ENCODE measurements at regions not wholly inside any gene's neighbourhood (a gene's known extent, or its start where the extent isn't known, plus 50 kb on each side); places are given as distances from the start of the nearest gene placed in this dataset.

- Histone ChIP-seq H3K4me3 (no peak overlapping the region), H3K4me1 (replicated peaks in 1 of 2) (no peaks in the 10 kb centered on the region), H3K27ac (no peak overlapping the region)
- no peak for ATAC-seq (replicated peaks in 6 of 8)
- in situ Hi-C loops (cut with MboI; ENCODE audit: low pct_unique_long_range_greater_than_20kb in 2 of 9, low sequenced_read_pairs in 9 of 9, unreplicated experiment in 9 of 9) = no loop called here
- 17 to 90% (median 44%) methylated on average over 1 to 5 of the region's 5 CpGs; no CpG with 5 or more reads in 1 of the 10 experiments for WGBS, 10 experiments
Observed at GRCh38 chr10:33459602-33460001, 125.1 kb upstream of the NRP1 start.

GRCh38 chr10:33455029-33455428 is 120.6 kb upstream of the NRP1 start:
- ATAC-seq (replicated peaks in 6 of 8) = no peak
- in situ Hi-C loops (cut with MboI; ENCODE audit: low pct_unique_long_range_greater_than_20kb in 2 of 9, low sequenced_read_pairs in 9 of 9, unreplicated experiment in 9 of 9) = no loop called here
- peaks cover 2 to 17% of the 10 kb centered on the region in 2 donors for H3K4me1 ChIP-seq (replicated peaks in 1 of 2)
- H3K4me3 ChIP-seq = no peak overlapping the region
- 17 to 100% (median 90%) methylated on average over 1 of the region's 2 CpGs; no CpG with 5 or more reads in 3 of the 10 experiments for WGBS, 10 experiments
- no peak overlapping the region for H3K27ac ChIP-seq

GRCh38 chr10:33454554-33454953 is 120.1 kb upstream of the NRP1 start:
- Histone ChIP-seq H3K4me3 (no peak overlapping the region), H3K27ac (no peak overlapping the region), H3K4me1 (replicated peaks in 1 of 2) (peaks cover 2 to 17% of the 10 kb centered on the region in 2 donors)
- WGBS, 10 experiments = 86 to 100% (median 100%) methylated on average over 1 to 2 of the region's 2 CpGs; no CpG with 5 or more reads in 4 of the 10 experiments
- in situ Hi-C loops (cut with MboI; ENCODE audit: low pct_unique_long_range_greater_than_20kb in 2 of 9, low sequenced_read_pairs in 9 of 9, unreplicated experiment in 9 of 9) = no loop called here
- ATAC-seq (replicated peaks in 6 of 8) = peak in 3 of 8 experiments; percentile 41 to 82 (median 61)

- peak in 5 of 8 experiments; percentile 24 to 90 (median 60) for ATAC-seq (replicated peaks in 6 of 8)
- H3K4me1 ChIP-seq (replicated peaks in 1 of 2) = peaks cover 2 to 17% of the 10 kb centered on the region in 2 donors
- in situ Hi-C loops (cut with MboI; ENCODE audit: low pct_unique_long_range_greater_than_20kb in 2 of 9, low sequenced_read_pairs in 9 of 9, unreplicated experiment in 9 of 9) = no loop called here
- WGBS, 10 experiments = 20 to 90% (median 68%) methylated on average over 2 to 9 of the region's 9 CpGs; no CpG with 5 or more reads in 1 of the 10 experiments
- H3K27ac ChIP-seq = no peak overlapping the region
- H3K4me3 ChIP-seq = no peak overlapping the region
Observed at GRCh38 chr10:33453081-33454025, 118.9 kb upstream of the NRP1 start.

GRCh38 chr10:33448421-33449140 is 114.1 kb upstream of the NRP1 start:
- no peak for ATAC-seq (replicated peaks in 6 of 8)
- Histone ChIP-seq H3K4me3 (no peak overlapping the region), H3K4me1 (replicated peaks in 1 of 2) (peaks cover 18 to 22% of the 10 kb centered on the region in 2 donors), H3K27ac (no peak overlapping the region)
- in situ Hi-C loops (cut with MboI; ENCODE audit: low pct_unique_long_range_greater_than_20kb in 2 of 9, low sequenced_read_pairs in 9 of 9, unreplicated experiment in 9 of 9) = no loop called here
- 83 to 97% (median 93%) methylated on average over 2 to 7 of the region's 7 CpGs for whole genome bisulfite sequencing, 10 experiments

DNA sequence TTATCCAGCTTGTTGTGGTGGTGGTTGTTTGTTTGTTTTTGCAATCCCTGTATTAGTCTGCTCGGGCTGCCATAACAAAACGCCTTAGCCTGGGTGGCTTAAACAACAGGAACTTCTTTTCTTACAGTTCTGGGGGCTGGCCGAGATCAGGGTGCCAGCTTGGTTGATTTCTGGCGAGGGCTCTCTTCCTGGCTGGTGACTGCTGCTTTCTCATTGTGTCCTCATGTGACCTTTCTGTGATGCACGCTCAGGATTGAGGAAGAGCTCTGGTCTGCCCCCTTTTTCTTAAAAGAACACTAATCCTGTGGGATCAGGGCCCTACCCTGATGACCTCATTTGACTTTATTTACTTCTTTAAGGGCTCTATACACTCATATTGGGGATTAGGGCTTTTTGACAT is 107.1 kb upstream of the NRP1 start:
- peaks cover 14% of the 10 kb centered on the region in 2 donors for H3K4me1 ChIP-seq (replicated peaks in 1 of 2)
- 63 to 100% (median 84%) methylated on average over 1 to 5 of the region's 5 CpGs; no CpG with 5 or more reads in 2 of the 10 experiments for WGBS, 10 experiments
- ATAC-seq (replicated peaks in 6 of 8) = no peak

GRCh38 chr10:33434933-33435332 is 100.5 kb upstream of the NRP1 start:
- WGBS, 10 experiments = 26 to 97% (median 91%) methylated on average over 3 to 4 of the region's 4 CpGs
- in situ Hi-C loops (cut with MboI; ENCODE audit: low pct_unique_long_range_greater_than_20kb in 2 of 9, low sequenced_read_pairs in 9 of 9, unreplicated experiment in 9 of 9) = no loop called here
- Histone ChIP-seq H3K27ac (no peak overlapping the region), H3K4me3 (no peak overlapping the region), H3K4me1 (replicated peaks in 1 of 2) (peaks cover 0 to 2% of the 10 kb centered on the region in 2 donors)
- ATAC-seq (replicated peaks in 6 of 8) = peak in 1 of 8 experiments; percentile 15

More for the DNA sequence above, 107.1 kb upstream of the NRP1 start:
- in situ Hi-C loops (cut with MboI; ENCODE audit: low pct_unique_long_range_greater_than_20kb in 2 of 9, low sequenced_read_pairs in 9 of 9, unreplicated experiment in 9 of 9) = no loop called here
- Histone ChIP-seq H3K27ac (no peak overlapping the region), H3K4me3 (no peak overlapping the region)

DNA sequence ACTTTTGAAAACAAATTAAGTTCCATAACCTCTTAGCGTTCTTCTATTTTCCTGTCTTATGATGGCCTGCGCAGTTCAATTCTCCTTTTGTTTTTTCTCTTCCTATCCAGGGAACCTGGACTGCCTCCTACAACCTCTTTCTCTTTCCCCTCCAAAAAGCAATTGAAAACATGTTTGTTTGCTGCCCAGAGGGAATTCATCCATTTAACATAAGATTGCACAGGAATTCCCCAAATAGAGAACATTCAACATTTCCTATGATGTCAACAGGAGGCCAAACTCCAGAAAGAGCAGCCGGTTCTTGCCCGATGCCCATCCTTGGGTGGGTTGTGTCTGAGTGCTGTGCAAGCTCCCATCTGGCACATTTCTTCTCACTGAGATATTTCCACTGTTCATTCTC is 94.2 kb upstream of the NRP1 start:
- Histone ChIP-seq H3K4me3 (no peak overlapping the region), H3K4me1 (replicated peaks in 1 of 2) (peaks cover 6 to 22% of the 10 kb centered on the region in 2 donors), H3K27ac (no peak overlapping the region)
- in situ Hi-C loops (cut with MboI; ENCODE audit: low pct_unique_long_range_greater_than_20kb in 2 of 9, low sequenced_read_pairs in 9 of 9, unreplicated experiment in 9 of 9) = no loop called here
- 29 to 100% (median 97%) methylated on average over 1 to 4 of the region's 4 CpGs for WGBS, 10 experiments
- ATAC-seq (replicated peaks in 6 of 8) = peak in 3 of 8 experiments; percentile 56 to 61 (median 60)

DNA sequence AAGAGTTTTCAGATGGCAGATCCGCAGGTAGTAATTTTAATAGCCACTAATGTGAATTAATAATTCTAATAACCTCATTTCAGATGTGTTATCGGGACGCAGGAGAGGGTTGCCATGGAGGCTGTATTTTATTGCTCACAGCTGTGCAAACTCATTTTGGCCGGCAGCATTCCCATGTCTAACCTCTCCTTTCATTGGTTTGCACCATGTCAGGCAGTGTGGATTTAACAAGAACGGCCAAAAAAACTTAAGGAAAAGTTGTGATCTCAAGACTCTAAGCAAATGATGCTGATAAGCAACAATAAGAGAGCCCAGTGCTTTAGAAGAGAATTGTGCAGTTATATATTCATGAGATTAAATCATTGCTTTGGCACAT is 88.7 kb upstream of the NRP1 start:
- Histone ChIP-seq H3K4me1 (replicated peaks in 1 of 2) (peaks cover 19 to 22% of the 10 kb centered on the region in 2 donors), H3K27ac (no peak overlapping the region), H3K4me3 (no peak overlapping the region)
- peak in 3 of 8 experiments; percentile 29 to 83 (median 45) for ATAC-seq (replicated peaks in 6 of 8)
- 13 to 79% (median 71%) methylated on average over 1 to 5 of the region's 5 CpGs; no CpG with 5 or more reads in 2 of the 10 experiments for WGBS, 10 experiments
- in situ Hi-C loops (cut with MboI; ENCODE audit: low pct_unique_long_range_greater_than_20kb in 2 of 9, low sequenced_read_pairs in 9 of 9, unreplicated experiment in 9 of 9) = no loop called here

DNA sequence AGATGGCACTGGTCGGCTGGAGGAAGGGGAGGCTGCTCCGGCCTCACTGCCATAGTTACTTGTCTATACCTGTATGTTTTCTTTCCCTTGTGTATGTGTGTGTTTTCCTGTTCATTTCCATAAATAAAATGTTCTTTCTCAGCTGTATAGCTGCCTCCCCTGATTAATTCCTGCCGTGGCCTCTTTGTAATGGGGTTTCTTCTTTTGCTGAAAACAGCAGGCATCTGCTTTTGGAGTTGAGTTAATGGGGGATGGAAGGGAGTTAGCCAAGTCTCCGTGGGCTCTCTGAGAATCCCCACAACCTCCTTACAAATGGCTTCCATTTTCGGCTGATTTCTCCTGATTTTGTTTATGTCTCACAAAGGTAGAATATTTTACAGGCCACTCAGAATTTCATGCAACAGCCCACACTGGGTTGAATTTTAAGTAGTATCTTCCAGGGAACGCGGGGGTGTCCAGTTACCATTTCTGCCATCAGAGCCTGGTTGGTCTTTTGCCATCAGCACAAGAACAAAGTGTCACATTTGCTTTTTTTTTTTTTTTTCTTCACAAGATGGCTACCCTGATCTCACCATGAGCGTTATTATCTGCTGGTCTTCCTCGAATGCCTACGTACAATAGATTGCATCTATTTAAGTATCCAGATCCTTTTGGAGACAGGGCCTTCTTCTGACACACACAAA is 88.1 kb upstream of the NRP1 start:
- ATAC-seq (replicated peaks in 6 of 8) = peak in 1 of 8 experiments; percentile 42
- peaks cover 19 to 22% of the 10 kb centered on the region in 2 donors for H3K4me1 ChIP-seq (replicated peaks in 1 of 2)
- 45 to 98% (median 77%) methylated on average over 2 to 10 of the region's 10 CpGs for WGBS, 10 experiments
- in situ Hi-C loops (cut with MboI; ENCODE audit: low pct_unique_long_range_greater_than_20kb in 2 of 9, low sequenced_read_pairs in 9 of 9, unreplicated experiment in 9 of 9) = no loop called here
- H3K27ac ChIP-seq = no peak overlapping the region
- no peak overlapping the region for H3K4me3 ChIP-seq

DNA sequence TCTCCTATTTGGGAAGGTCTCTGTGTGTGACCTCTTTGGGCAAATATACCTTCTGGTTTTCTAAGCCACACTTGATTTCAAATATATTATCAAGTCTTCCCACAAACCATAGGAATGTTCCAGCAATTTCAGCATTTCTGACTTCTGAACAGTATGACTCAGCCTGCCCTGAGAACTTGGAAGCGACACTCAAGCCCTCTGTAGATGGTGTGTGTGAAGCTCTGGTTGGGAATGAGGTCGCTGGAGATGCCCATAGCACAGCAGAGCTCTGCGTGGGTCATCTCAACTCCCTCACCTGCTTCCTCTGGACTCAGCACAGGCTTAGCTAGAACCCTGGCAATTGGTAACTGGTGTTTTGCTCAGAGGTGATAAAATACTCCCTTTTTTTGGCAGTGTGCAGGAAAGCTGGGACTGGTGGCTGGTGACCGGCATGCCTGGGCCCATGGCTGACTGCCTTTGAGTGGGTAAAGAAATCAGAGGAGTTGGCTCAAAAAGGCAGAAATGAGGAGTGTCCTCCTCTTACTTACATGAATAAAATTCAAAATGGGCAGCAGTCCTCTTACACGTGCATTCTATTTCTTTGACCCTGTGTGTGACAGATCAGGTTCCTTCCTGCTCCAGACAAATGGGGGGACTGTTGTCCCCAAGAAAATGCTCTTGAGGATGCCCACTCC is 87.5 kb upstream of the NRP1 start:
- WGBS, 10 experiments = 0 to 100% (median 82%) methylated on average over 1 to 4 of the region's 5 CpGs; no CpG with 5 or more reads in 2 of the 10 experiments
- in situ Hi-C loops (cut with MboI; ENCODE audit: low pct_unique_long_range_greater_than_20kb in 2 of 9, low sequenced_read_pairs in 9 of 9, unreplicated experiment in 9 of 9) = no loop called here
- peaks cover 19 to 22% of the 10 kb centered on the region in 2 donors for H3K4me1 ChIP-seq (replicated peaks in 1 of 2)
- peak; percentile 36 to 99 (median 63) for ATAC-seq (replicated peaks in 6 of 8)
- no peak overlapping the region for H3K4me3 ChIP-seq
- no peak overlapping the region for H3K27ac ChIP-seq

GRCh38 chr10:33419311-33419710 is 84.8 kb upstream of the NRP1 start:
- Histone ChIP-seq H3K27ac (no peak overlapping the region), H3K4me3 (no peak overlapping the region), H3K4me1 (replicated peaks in 1 of 2) (peaks cover 9 to 16% of the 10 kb centered on the region in 2 donors)
- 32 to 92% (median 80%) methylated on average over 1 to 3 of the region's 3 CpGs for WGBS, 10 experiments
- in situ Hi-C loops (cut with MboI; ENCODE audit: low pct_unique_long_range_greater_than_20kb in 2 of 9, low sequenced_read_pairs in 9 of 9, unreplicated experiment in 9 of 9) = no loop called here
- no peak for ATAC-seq (replicated peaks in 6 of 8)
